ENCODE measurements at regions not wholly inside any gene's neighbourhood (a gene's known extent, or its start where the extent isn't known, plus 50 kb on each side); places are given as distances from the start of the nearest gene placed in this dataset.
A peak's percentile ranks its signal among the peaks of the same experiment; 100 is the strongest.

DNA sequence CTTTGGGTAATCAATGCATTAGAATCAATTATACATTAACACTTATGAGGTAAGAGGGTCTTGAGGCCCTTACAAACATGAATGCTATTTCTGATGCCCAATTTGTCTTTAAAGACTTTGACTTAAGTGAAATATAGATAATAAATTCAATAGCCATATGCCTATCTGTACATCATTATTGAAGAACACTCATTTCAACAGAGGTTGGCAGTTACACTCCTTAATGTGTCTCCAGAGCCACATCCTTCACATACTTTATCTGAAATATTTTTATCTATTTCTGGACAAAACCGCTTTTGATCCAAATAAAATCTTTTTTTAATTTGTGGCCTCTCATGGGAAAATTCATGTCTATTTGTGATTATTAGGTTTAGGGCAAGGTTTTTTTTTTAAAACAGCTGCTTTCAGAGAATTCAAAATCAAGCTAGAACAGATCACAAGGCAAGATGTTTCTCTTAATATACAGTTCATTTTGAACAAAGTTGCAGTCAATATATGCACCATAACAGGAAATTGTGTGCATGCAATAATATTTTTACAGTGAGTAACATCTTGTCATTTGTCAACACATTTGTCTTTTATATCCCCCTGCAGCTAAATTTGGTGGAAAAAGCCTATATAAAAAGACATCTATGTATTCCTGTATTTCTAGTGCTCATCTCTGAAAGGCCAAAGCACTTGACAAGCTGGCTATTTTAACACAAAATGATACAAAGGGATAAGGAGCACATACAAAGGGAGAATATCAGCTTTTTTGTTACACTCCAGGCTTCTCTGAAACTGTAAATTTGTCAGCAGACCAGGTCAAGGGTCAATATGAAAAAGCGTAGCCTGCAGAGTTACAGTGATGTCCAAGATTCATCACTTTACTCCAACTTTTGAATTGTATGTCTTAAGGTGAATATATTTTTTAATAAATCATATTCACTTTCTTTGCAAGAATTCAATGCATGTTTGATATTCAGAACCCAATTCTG, 146.2 kb upstream of the DPH6 start:
- Histone ChIP-seq H2AFZ (ENCODE audit: low read depth, low read length) (no peak overlapping the region), H4K20me1 (ENCODE audit: insufficient read depth, low read length) (no peaks in the 10 kb centered on the region), H3K4me2 (ENCODE audit: low read length) (peak overlapping the region; percentile 36), H3K4me3 (ENCODE audit: insufficient read depth, low read depth, low read length) (no peak overlapping the region), H3K79me2 (ENCODE audit: insufficient read depth, low read length) (no peaks in the 10 kb centered on the region), H3K27ac (ENCODE audit: low read depth, low read length) (peak overlapping the region; percentile 95), H3K27me3 (ENCODE audit: insufficient read depth, low read length) (no peaks in the 10 kb centered on the region), H3K36me3 (ENCODE audit: insufficient read depth, low read length) (no peaks in the 10 kb centered on the region), H3K9me3 (ENCODE audit: insufficient read depth, low read depth, low read length) (no peaks in the 10 kb centered on the region), H3K4me1 (ENCODE audit: insufficient read depth, low read length) (peaks cover 46% of the 10 kb centered on the region), H3K9ac (ENCODE audit: low read length) (no peak overlapping the region)
- H3K4me1 Mint-ChIP-seq (ENCODE audit: low read depth, unreplicated experiment) = peaks cover 55% of the 10 kb centered on the region
- H3K27me3 Mint-ChIP-seq (ENCODE audit: low read depth, unreplicated experiment) = no peaks in the 10 kb centered on the region
- H3K9me3 Mint-ChIP-seq (ENCODE audit: unreplicated experiment) = no peaks in the 10 kb centered on the region
- no peak overlapping the region for H3K4me3 Mint-ChIP-seq (ENCODE audit: unreplicated experiment)
- DNase-seq (ENCODE audit: low read depth) (no peak), FAIRE-seq (no peak)
- H3K36me3 Mint-ChIP-seq (ENCODE audit: low read depth, unreplicated experiment) = no peaks in the 10 kb centered on the region
- no peak for TF ChIP-seq EZH2 (IDR thresholded peaks at IDR 0.05; ENCODE audit: insufficient read depth, low read length)
- TF ChIP-seq, protein P1, sequence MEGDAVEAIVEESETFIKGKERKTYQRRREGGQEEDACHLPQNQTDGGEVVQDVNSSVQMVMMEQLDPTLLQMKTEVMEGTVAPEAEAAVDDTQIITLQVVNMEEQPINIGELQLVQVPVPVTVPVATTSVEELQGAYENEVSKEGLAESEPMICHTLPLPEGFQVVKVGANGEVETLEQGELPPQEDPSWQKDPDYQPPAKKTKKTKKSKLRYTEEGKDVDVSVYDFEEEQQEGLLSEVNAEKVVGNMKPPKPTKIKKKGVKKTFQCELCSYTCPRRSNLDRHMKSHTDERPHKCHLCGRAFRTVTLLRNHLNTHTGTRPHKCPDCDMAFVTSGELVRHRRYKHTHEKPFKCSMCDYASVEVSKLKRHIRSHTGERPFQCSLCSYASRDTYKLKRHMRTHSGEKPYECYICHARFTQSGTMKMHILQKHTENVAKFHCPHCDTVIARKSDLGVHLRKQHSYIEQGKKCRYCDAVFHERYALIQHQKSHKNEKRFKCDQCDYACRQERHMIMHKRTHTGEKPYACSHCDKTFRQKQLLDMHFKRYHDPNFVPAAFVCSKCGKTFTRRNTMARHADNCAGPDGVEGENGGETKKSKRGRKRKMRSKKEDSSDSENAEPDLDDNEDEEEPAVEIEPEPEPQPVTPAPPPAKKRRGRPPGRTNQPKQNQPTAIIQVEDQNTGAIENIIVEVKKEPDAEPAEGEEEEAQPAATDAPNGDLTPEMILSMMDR (IDR thresholded peaks at IDR 0.05; ENCODE audit: insufficient read depth, low read depth, low read length) = no peak
- peak overlapping the region; percentile 27 for H3K27ac Mint-ChIP-seq (ENCODE audit: unreplicated experiment)

DNA sequence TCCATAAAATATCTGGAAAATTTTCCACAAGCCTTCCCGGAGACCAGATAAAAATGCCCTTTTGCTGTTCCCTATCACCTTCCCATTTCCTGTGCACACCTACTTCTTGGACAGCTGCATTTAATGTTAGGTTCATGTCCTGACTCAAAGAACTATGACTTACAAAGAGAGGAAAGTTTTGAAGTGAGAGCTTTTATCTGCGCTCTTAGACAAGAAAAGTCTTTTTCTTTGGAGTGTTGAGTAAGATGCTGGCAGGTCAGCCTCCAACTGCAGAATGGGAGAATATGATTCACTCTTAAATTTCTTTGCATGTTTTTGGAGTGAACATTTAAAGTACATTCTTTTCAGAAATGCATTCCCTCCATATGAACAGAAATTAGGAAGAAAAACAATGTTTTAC, 147.3 kb upstream of the DPH6 start:
- H3K9me3 ChIP-seq (ENCODE audit: insufficient read depth, low read depth, low read length) = no peaks in the 10 kb centered on the region
- peak overlapping the region; percentile 42 for H3K4me2 ChIP-seq (ENCODE audit: low read length)
- no peaks in the 10 kb centered on the region for H3K27me3 Mint-ChIP-seq (ENCODE audit: low read depth, unreplicated experiment)

More for the DNA sequence above, 147.3 kb upstream of the DPH6 start:
- Mint-ChIP-seq H3K4me1 (ENCODE audit: low read depth, unreplicated experiment) (peaks cover 66% of the 10 kb centered on the region), H3K36me3 (ENCODE audit: low read depth, unreplicated experiment) (no peaks in the 10 kb centered on the region), H3K9me3 (ENCODE audit: unreplicated experiment) (no peaks in the 10 kb centered on the region), H3K27ac (ENCODE audit: unreplicated experiment) (peak overlapping the region; percentile 21), H3K4me3 (ENCODE audit: unreplicated experiment) (no peak overlapping the region)
- Histone ChIP-seq H3K9ac (ENCODE audit: low read length) (peak overlapping the region; percentile 2), H4K20me1 (ENCODE audit: insufficient read depth, low read length) (no peaks in the 10 kb centered on the region), H3K36me3 (ENCODE audit: insufficient read depth, low read length) (no peaks in the 10 kb centered on the region), H3K4me3 (ENCODE audit: insufficient read depth, low read depth, low read length) (no peak overlapping the region), H3K4me1 (ENCODE audit: insufficient read depth, low read length) (peaks cover 57% of the 10 kb centered on the region), H2AFZ (ENCODE audit: low read depth, low read length) (no peak overlapping the region), H3K27ac (ENCODE audit: low read depth, low read length) (peak overlapping the region; percentile 41), H3K79me2 (ENCODE audit: insufficient read depth, low read length) (no peaks in the 10 kb centered on the region), H3K27me3 (ENCODE audit: insufficient read depth, low read length) (no peaks in the 10 kb centered on the region)
- TF ChIP-seq, protein P1 (IDR thresholded peaks at IDR 0.05; ENCODE audit: insufficient read depth, low read depth, low read length) = no peak
- TF ChIP-seq EZH2 (IDR thresholded peaks at IDR 0.05; ENCODE audit: insufficient read depth, low read length) = no peak
- DNase-seq (ENCODE audit: low read depth) (peak; percentile 70), FAIRE-seq (no peak)

All from astrocyte (in vitro differentiated cells and primary cell).